Liver (tissue), 7 donors: ENCODE measurements at regions not wholly inside any gene's neighbourhood (a gene's known extent, or its start where the extent isn't known, plus 50 kb on each side); places are given as distances from the start of the nearest gene placed in this dataset.

Experiments
- DNase-seq: peaks from one replicate; pipeline ENCODE4 v3.0.0-alpha.2; 2017; ENCODE audit warnings: low spot score
- H3K27ac ChIP-seq, 2 donors: one replicate each; pipeline ENCODE4 v1.7.0; 2013; ENCODE audit warnings: inconsistent platforms in 2 of 2, low read length in 2 of 2, control low read depth in 1 of 2, low read depth in 1 of 2, mild to moderate bottlenecking in 1 of 2
- H3K27me3 ChIP-seq, 4 donors: one replicate each; pipeline versions ENCODE4 v1.6.1 to v1.7.0; 2013; ENCODE audit warnings: low read length in 3 of 4, inconsistent platforms in 1 of 4, mild to moderate bottlenecking in 1 of 4, moderate library complexity in 1 of 4; ENCODE audit not compliant: control insufficient read depth in 4 of 4, insufficient read depth in 4 of 4
- H3K36me3 ChIP-seq, 4 donors: one replicate each; pipeline versions ENCODE4 v1.6.1 to v1.7.0; 2013; ENCODE audit warnings: low read length in 3 of 4, mild to moderate bottlenecking in 3 of 4, low read depth in 1 of 4, moderate library complexity in 1 of 4; ENCODE audit not compliant: control insufficient read depth in 4 of 4, insufficient read depth in 3 of 4
- H3K4me1 ChIP-seq, 4 donors: one replicate each; pipeline versions ENCODE4 v1.6.1 to v1.7.0; 2013; ENCODE audit warnings: low read length in 3 of 4, mild to moderate bottlenecking in 3 of 4, moderate library complexity in 1 of 4; ENCODE audit not compliant: control insufficient read depth in 4 of 4, insufficient read depth in 4 of 4
- H3K4me3 ChIP-seq, 3 donors: one replicate each; pipeline versions ENCODE4 v1.6.1 to v1.7.0; 2013; ENCODE audit warnings: low read length in 3 of 3, control low read depth in 1 of 3, low read depth in 1 of 3, mild to moderate bottlenecking in 1 of 3
- H3K9ac ChIP-seq, 2 donors: one replicate each; pipeline ENCODE4 v1.7.0; 2013; ENCODE audit warnings: low read length in 2 of 2, mild to moderate bottlenecking in 2 of 2, moderate library complexity in 2 of 2, control low read depth in 1 of 2, low read depth in 1 of 2
- H3K9me3 ChIP-seq, 4 donors: one replicate each; pipeline versions ENCODE4 v1.6.1 to v1.7.0; 2013; ENCODE audit warnings: low read length in 3 of 4; ENCODE audit not compliant: control insufficient read depth in 4 of 4
- ATF3 ChIP-seq: IDR thresholded peaks from 2 replicates; pipeline ENCODE4 v1.6.1; 2016; ENCODE audit warnings: antibody characterized with exemption
- FOXA1 ChIP-seq: IDR thresholded peaks from 2 replicates; pipeline ENCODE4 v1.6.1; 2016; ENCODE audit warnings: antibody characterized with exemption
- FOXA2 ChIP-seq: IDR thresholded peaks from 2 replicates; pipeline ENCODE4 v1.6.1; 2016; ENCODE audit warnings: antibody characterized with exemption
- GABPA ChIP-seq, 2 donors: IDR thresholded peaks in 1 of 2; conservative IDR thresholded peaks in 1 of 2; 2 replicates each; pipeline ENCODE4 v1.6.1; 2016; ENCODE audit warnings: antibody characterized with exemption in 2 of 2, mild to moderate bottlenecking in 1 of 2, moderate library complexity in 1 of 2
- HNF4A ChIP-seq, 2 donors: conservative IDR thresholded peaks; 2 replicates each; pipeline ENCODE4 v1.6.1; 2016; ENCODE audit warnings: antibody characterized with exemption in 2 of 2, mild to moderate bottlenecking in 2 of 2
- HNF4G ChIP-seq: IDR thresholded peaks from 2 replicates; pipeline ENCODE4 v1.6.1; 2016; ENCODE audit warnings: antibody characterized with exemption
- JUND ChIP-seq, 2 donors: IDR thresholded peaks; 2 replicates each; pipeline ENCODE4 v1.6.1; 2016; ENCODE audit warnings: antibody characterized with exemption in 2 of 2
- MAX ChIP-seq: IDR thresholded peaks from 2 replicates; pipeline ENCODE4 v1.6.1; 2016; ENCODE audit warnings: antibody characterized with exemption
- NR2F2 ChIP-seq: IDR thresholded peaks from 2 replicates; pipeline ENCODE4 v1.6.1; 2016; ENCODE audit warnings: antibody characterized with exemption
- RAD21 ChIP-seq, 2 donors: IDR thresholded peaks; 2 replicates each; pipeline ENCODE4 v1.6.1; 2016; ENCODE audit warnings: antibody characterized with exemption in 2 of 2, mild to moderate bottlenecking in 2 of 2
- RXRA ChIP-seq, 2 donors: IDR thresholded peaks; 2 replicates each; pipeline ENCODE4 v1.6.1; 2017 to 2018; ENCODE audit warnings: antibody characterized with exemption in 2 of 2, mild to moderate bottlenecking in 1 of 2
- SP1 ChIP-seq: IDR thresholded peaks from 2 replicates; pipeline ENCODE4 v1.6.1; 2018; ENCODE audit warnings: antibody characterized with exemption, mild to moderate bottlenecking
- TAF1 ChIP-seq: conservative IDR thresholded peaks from 2 replicates; pipeline ENCODE4 v1.6.1; 2016; ENCODE audit warnings: antibody characterized with exemption, mild to moderate bottlenecking
- YY1 ChIP-seq: IDR thresholded peaks from 2 replicates; pipeline ENCODE4 v1.6.1; 2016; ENCODE audit warnings: antibody characterized with exemption, mild to moderate bottlenecking
- ZBTB33 ChIP-seq: IDR thresholded peaks from 2 replicates; pipeline ENCODE4 v1.6.1; 2016; ENCODE audit warnings: antibody characterized with exemption
- whole genome bisulfite sequencing: extraction: QIAGEN DNeasy Blood & Tissue Kit; methylation state at CpG from one replicate; pipeline ENCODE4 v1.1.7; 2013; 5-methylcytosine and 5-hydroxymethylcytosine counted together
- donor health status: healthy.
- donor health status: healthy.
- donor health status: healthy.
- donor health status: healthy.

- Histone ChIP-seq H3K4me3 (no peak overlapping the region), H3K27ac (no peak overlapping the region), H3K9me3 (peaks cover 0 to 3% (median 0%) of the 10 kb centered on the region in 4 donors), H3K4me1 (no peaks in the 10 kb centered on the region), H3K9ac (no peak overlapping the region), H3K36me3 (no peaks in the 10 kb centered on the region), H3K27me3 (no peaks in the 10 kb centered on the region)
- no peak for DNase-seq
- no peak for TF ChIP-seq FOXA1
- TF ChIP-seq HNF4G, result no peak
- no peak for TF ChIP-seq RXRA (IDR thresholded peaks at IDR 0.05)
- no peak for TF ChIP-seq MAX
- no peak for TF ChIP-seq ZBTB33
- no peak for TF ChIP-seq JUND (IDR thresholded peaks at IDR 0.05)
- no peak for TF ChIP-seq RAD21 (IDR thresholded peaks at IDR 0.05)
- WGBS, result 83% methylated on average over 3 of the region's 3 CpGs
Measured at GRCh38 chr12:28681980-28682379, 467.1 kb upstream of the FAR2 start.

- Histone ChIP-seq H3K4me3 (no peak overlapping the region), H3K36me3 (no peaks in the 10 kb centered on the region), H3K9ac (no peak overlapping the region), H3K27me3 (no peaks in the 10 kb centered on the region), H3K27ac (no peak overlapping the region), H3K4me1 (no peaks in the 10 kb centered on the region), H3K9me3 (peaks cover 0 to 3% (median 0%) of the 10 kb centered on the region in 4 donors)
- TF ChIP-seq MAX, result no peak
- no peak for TF ChIP-seq RAD21 (IDR thresholded peaks at IDR 0.05)
- TF ChIP-seq NR2F2, result no peak
- no peak for TF ChIP-seq HNF4A (conservative IDR thresholded peaks at IDR 0.05)
- TF ChIP-seq ZBTB33, result no peak
- TF ChIP-seq RXRA (IDR thresholded peaks at IDR 0.05), result no peak
- no peak for TF ChIP-seq FOXA1
- TF ChIP-seq TAF1, result no peak
- TF ChIP-seq GABPA (IDR thresholded peaks at IDR 0.05 in 1 of 2, conservative IDR thresholded peaks at IDR 0.05 in 1 of 2), result no peak
- no peak for TF ChIP-seq SP1
- TF ChIP-seq ATF3, result no peak
- TF ChIP-seq FOXA2, result no peak
- TF ChIP-seq YY1, result no peak
- WGBS, result 85% methylated on average over 4 of the region's 4 CpGs
- DNase-seq, result no peak
Measured at GRCh38 chr12:28683366-28683765, 465.7 kb upstream of the FAR2 start.
